ENCODE measurements at regions not wholly inside any gene's neighbourhood (a gene's known extent, or its start where the extent isn't known, plus 50 kb on each side); places are given as distances from the start of the nearest gene placed in this dataset.

- no peak for TF ChIP-seq TAF1 (conservative IDR thresholded peaks at IDR 0.05)
- no peak for TF ChIP-seq CTCF (IDR thresholded peaks at IDR 0.05; ENCODE audit: low read depth, low read length, missing input control)
- no peak for TF ChIP-seq JUND (IDR thresholded peaks at IDR 0.05)
- TF ChIP-seq EGR1 (IDR thresholded peaks at IDR 0.05; ENCODE audit: low read depth in 2 of 2): no peak
- TF ChIP-seq YY1 (IDR thresholded peaks at IDR 0.05): no peak
- no peak for TF ChIP-seq SP1 (IDR thresholded peaks at IDR 0.05)
- no peak for TF ChIP-seq FOXA1 (IDR thresholded peaks at IDR 0.05)
- no peak for TF ChIP-seq RAD21 (IDR thresholded peaks at IDR 0.05)
- no peak for TF ChIP-seq GABPA (IDR thresholded peaks at IDR 0.05 in 1 of 2, conservative IDR thresholded peaks at IDR 0.05 in 1 of 2)
- no peak for TF ChIP-seq RXRA (IDR thresholded peaks at IDR 0.05)
These were observed 186.2 kb downstream of the C1orf94 start for GRCh38 chr1:34362949-34363348.

Data from liver (tissue), 3 donors.